ENCODE measurements at regions not wholly inside any gene's neighbourhood (a gene's known extent, or its start where the extent isn't known, plus 50 kb on each side); places are given as distances from the start of the nearest gene placed in this dataset.

DNA sequence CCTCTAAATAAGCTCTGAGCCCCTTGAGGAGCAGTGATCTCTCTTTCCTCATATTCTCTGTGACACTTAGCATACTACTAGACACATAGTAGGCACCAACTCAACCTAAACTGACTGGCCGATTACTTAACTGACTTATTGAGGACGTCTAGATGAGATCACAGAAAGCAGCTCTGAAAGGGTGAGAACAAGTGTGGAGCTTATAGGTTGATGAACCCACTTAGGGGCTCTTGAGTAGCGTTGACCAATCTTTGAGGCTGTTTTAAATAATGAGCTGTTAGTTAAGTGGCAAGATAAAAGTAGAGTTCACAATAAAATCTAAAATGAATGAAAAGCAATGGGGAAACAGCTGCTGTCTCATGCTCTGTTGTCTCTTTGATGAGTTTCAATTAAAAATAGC lies 124.7 kb upstream of the TNPO1 start:
- Histone ChIP-seq H3K14ac (ENCODE audit: insufficient read depth, low read length) (no peak overlapping the region), H2BK15ac (ENCODE audit: low read depth, low read length) (no peak overlapping the region), H2BK12ac (ENCODE audit: insufficient read length, low read depth, low read length) (no peak overlapping the region), H3K23me2 (ENCODE audit: insufficient read length, low read depth, low read length, poor library complexity, severe bottlenecking) (no peaks in the 10 kb centered on the region), H3T11ph (ENCODE audit: low read length) (no peak overlapping the region), H2AFZ (ENCODE audit: low read length) (no peak overlapping the region), H4K5ac (ENCODE audit: insufficient read length, low read depth, low read length) (no peak overlapping the region), H4K8ac (replicated peaks; ENCODE audit: insufficient read length, low read depth, low read length) (no peak overlapping the region), H3K4me1 (ENCODE audit: insufficient read depth, low read length) (no peaks in the 10 kb centered on the region), H3K79me2 (ENCODE audit: insufficient read depth, low read length) (no peaks in the 10 kb centered on the region), H3K79me1 (ENCODE audit: insufficient read depth, low read depth, low read length, poor library complexity, severe bottlenecking) (no peaks in the 10 kb centered on the region), H3K4me2 (ENCODE audit: insufficient read depth, insufficient read length, low read length) (no peak overlapping the region), H2BK20ac (ENCODE audit: low read depth, low read length, poor library complexity, severe bottlenecking) (no peak overlapping the region), H3K4ac (ENCODE audit: low read depth, low read length) (no peak overlapping the region), H4K20me1 (ENCODE audit: control insufficient read depth, insufficient read depth, insufficient read length) (no peaks in the 10 kb centered on the region), H2AK5ac (ENCODE audit: insufficient read length, low read length) (no peak overlapping the region), H2BK120ac (ENCODE audit: low read depth, low read length, poor library complexity, severe bottlenecking) (no peak overlapping the region), H3K56ac (ENCODE audit: insufficient read length, low read depth, low read length) (no peak overlapping the region), H3K27ac (ENCODE audit: insufficient read length, low read depth, low read length) (no peak overlapping the region), H3K23ac (ENCODE audit: insufficient read length, low read depth, low read length) (no peak overlapping the region), H3K9me3 (ENCODE audit: control insufficient read depth, low read depth, low read length) (no peaks in the 10 kb centered on the region), H2BK5ac (ENCODE audit: insufficient read length, low read length) (no peak overlapping the region), H3K18ac (ENCODE audit: insufficient read length, low read depth, low read length) (no peak overlapping the region), H3K27me3 (ENCODE audit: insufficient read depth, low read length) (no peaks in the 10 kb centered on the region), H4K91ac (ENCODE audit: insufficient read length, low read depth, low read length) (no peak overlapping the region), H3K9ac (ENCODE audit: extremely low read depth, insufficient read length, low read length) (no peak overlapping the region)
- DNase-seq = no peak
- Mint-ChIP-seq H3K36me3 (ENCODE audit: insufficient read depth in 1 of 3, low read depth in 3 of 3) (no peaks in the 10 kb centered on the region), H3K4me3 (no peak overlapping the region), H3K4me1 (no peaks in the 10 kb centered on the region), H3K27ac (no peak overlapping the region), H3K27me3 (ENCODE audit: low read depth) (peaks cover 4% of the 10 kb centered on the region), H3K9me3 (no peaks in the 10 kb centered on the region)
- WGBS (ENCODE audit: extremely low coverage, insufficient read length, low lambda C conversion rate) = no CpG with 5 or more reads among the region's 3 CpGs
- TF ChIP-seq, protein P1, sequence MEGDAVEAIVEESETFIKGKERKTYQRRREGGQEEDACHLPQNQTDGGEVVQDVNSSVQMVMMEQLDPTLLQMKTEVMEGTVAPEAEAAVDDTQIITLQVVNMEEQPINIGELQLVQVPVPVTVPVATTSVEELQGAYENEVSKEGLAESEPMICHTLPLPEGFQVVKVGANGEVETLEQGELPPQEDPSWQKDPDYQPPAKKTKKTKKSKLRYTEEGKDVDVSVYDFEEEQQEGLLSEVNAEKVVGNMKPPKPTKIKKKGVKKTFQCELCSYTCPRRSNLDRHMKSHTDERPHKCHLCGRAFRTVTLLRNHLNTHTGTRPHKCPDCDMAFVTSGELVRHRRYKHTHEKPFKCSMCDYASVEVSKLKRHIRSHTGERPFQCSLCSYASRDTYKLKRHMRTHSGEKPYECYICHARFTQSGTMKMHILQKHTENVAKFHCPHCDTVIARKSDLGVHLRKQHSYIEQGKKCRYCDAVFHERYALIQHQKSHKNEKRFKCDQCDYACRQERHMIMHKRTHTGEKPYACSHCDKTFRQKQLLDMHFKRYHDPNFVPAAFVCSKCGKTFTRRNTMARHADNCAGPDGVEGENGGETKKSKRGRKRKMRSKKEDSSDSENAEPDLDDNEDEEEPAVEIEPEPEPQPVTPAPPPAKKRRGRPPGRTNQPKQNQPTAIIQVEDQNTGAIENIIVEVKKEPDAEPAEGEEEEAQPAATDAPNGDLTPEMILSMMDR (conservative IDR thresholded peaks at IDR 0.05) = no peak

Data from H9 (cell line).